ENCODE measurements at regions not wholly inside any gene's neighbourhood (a gene's known extent, or its start where the extent isn't known, plus 50 kb on each side); places are given as distances from the start of the nearest gene placed in this dataset.

- no peak for DNase-seq (ENCODE audit: low spot score)
Measured at GRCh38 chr12:29879606-29880308, 96.0 kb upstream of the TMTC1 start.

DNA sequence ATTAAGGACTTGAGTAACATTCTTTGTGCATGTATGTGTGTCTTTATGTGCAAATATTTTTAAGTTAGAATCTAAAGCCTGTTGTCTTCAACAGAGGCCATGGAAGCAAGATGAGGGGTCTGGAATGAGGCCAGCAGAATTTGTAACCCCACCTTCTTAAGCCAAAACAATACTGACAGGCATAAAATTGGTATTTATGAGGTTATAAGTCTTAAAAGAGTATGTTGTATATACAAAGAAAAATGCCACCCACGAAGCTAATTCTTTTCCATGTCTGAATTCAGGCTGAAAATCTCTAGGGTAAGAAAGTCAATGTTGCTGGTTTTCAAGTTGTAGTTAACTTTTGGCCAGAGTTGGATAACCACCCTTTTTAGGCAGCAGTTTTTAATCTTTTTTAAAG, 86.2 kb upstream of the TMTC1 start:
- DNase-seq (ENCODE audit: low spot score), result no peak

- DNase-seq (ENCODE audit: low spot score), result no peak
Measured at GRCh38 chr12:29867823-29868222, 84.1 kb upstream of the TMTC1 start.

DNA sequence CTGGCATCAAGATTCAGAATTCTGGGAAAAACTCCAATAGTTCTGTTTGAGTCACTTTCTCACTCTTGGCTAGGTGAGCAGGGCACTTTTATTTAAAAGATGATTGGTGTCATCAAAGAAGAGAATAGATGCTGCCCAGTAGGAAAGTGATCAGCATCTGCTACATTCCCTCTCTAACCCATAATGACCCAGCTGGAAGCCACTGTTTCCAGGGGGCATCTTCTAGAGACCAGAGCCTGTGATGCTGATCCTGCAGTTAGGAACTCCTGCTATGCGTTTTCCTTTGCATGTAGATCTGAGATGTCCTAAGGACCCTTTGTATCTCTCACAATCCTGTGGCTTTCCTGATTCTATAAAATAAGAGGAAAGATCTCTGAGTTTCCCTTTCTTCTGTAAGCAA, 79.9 kb upstream of the TMTC1 start:
- DNase-seq (ENCODE audit: low spot score), result no peak

- no peak for DNase-seq (ENCODE audit: low spot score)
Measured at GRCh38 chr12:29858270-29858786, 74.6 kb upstream of the TMTC1 start.

DNA sequence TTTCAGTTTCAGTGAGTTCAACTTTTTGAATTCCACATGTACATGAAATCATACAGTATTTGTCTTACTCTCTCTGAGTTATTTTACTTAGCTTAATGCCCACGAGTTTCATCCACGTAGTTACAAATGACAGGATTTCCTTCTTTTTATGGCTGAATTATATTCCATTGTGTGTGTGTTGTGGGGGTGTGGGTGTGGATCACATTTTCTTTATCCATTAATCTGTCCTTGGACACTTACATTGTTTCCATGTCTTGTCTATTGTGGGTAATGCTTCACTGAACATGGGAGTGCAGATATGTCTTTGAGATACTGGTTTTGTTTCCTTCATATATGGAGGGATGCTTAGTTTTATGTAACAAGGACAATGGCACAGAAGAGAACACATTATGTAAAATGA, 63.5 kb upstream of the TMTC1 start:
- no peak for DNase-seq (ENCODE audit: low spot score)

DNA sequence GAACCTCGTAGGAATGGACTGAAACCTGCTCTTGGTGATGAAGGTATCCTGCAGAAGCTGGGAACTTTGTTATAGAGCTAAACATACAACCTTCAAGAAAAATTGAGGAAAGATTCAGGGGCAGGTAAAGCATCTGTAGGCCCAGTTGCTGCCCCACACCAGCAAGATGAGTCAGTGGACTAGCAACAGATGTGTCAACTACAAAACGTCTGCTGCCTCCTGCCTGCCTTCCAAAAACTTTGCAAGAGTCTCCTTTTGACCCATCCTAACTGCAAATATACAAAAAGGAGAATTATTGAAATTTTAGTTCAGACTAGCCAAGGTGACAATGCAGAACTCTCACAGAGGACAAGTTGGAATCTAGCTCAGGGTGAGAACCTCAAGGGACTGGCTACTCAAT, 60.9 kb upstream of the TMTC1 start:
- DNase-seq (ENCODE audit: low spot score), result no peak

- no peak for DNase-seq (ENCODE audit: low spot score)
Measured at GRCh38 chr12:29843036-29843435, 59.3 kb upstream of the TMTC1 start.

GRCh38 chr12:29838768-29839167, 55.0 kb upstream of the TMTC1 start:
- no peak for DNase-seq (ENCODE audit: low spot score)
